Thyroid gland (tissue), 4 donors: ENCODE measurements at regions not wholly inside any gene's neighbourhood (a gene's known extent, or its start where the extent isn't known, plus 50 kb on each side); places are given as distances from the start of the nearest gene placed in this dataset.
"Not testable (repeated sequence)": the region's sequence is repeated elsewhere in the genome, so short reads cannot be mapped to it uniquely, and the experiment has no call there.

Source experiments
- CTCF ChIP-seq, 6 experiments: fragments of 200-600 bp in 3 of 6; fragments of 450-650 bp in 3 of 6; sonication (generic) in 3 of 6; IDR thresholded peaks; one replicate each; pipeline ENCODE4 v1.5.1; 2016 to 2019; ENCODE audit warnings: antibody characterized with exemption in 6 of 6, mild to moderate bottlenecking in 2 of 6, inconsistent platforms in 1 of 6, moderate library complexity in 1 of 6
- POLR2A ChIP-seq, 2 donors: fragments of 450-650 bp; IDR thresholded peaks; one replicate each; pipeline ENCODE4 v1.6.1; 2017; ENCODE audit warnings: antibody characterized with exemption in 2 of 2, mild to moderate bottlenecking in 2 of 2, moderate library complexity in 1 of 2

GRCh38 chr4:91738831-91739230 lies 564.9 kb upstream of the GRID2 start:
- not testable (repeated sequence) for TF ChIP-seq POLR2A, CTCF (IDR thresholded peaks at IDR 0.05)
